ENCODE measurements at regions not wholly inside any gene's neighbourhood (a gene's known extent, or its start where the extent isn't known, plus 50 kb on each side); places are given as distances from the start of the nearest gene placed in this dataset.
A peak's percentile ranks its signal among the peaks of the same experiment; 100 is the strongest.
"Not testable (repeated sequence)": the region's sequence is repeated elsewhere in the genome, so short reads cannot be mapped to it uniquely, and the experiment has no call there.

- no peak for DNase-seq
These were observed 377.2 kb upstream of the TNC start for GRCh38 chr9:115495052-115495635.

- no peak for DNase-seq
These were observed 377.9 kb upstream of the TNC start for GRCh38 chr9:115495836-115496235.

- DNase-seq: no peak
These were observed 380.3 kb upstream of the TNC start for GRCh38 chr9:115498303-115498702.

- DNase-seq: no peak
These were observed 389.2 kb upstream of the TNC start for GRCh38 chr9:115507148-115507547.

- DNase-seq: no peak
These were observed 395.2 kb upstream of the TNC start for GRCh38 chr9:115513148-115513547.

- DNase-seq: no peak
These were observed 396.5 kb upstream of the TNC start for GRCh38 chr9:115514454-115514853.

- no peak for DNase-seq
These were observed 399.5 kb upstream of the TNC start for GRCh38 chr9:115517335-115518075.

- no peak for DNase-seq
These were observed 402.7 kb upstream of the TNC start for GRCh38 chr9:115520646-115521045.

GRCh38 chr9:115522912-115523311 lies 405.0 kb upstream of the TNC start:
- DNase-seq: no peak

GRCh38 chr9:115524453-115525059 lies 406.6 kb upstream of the TNC start:
- DNase-seq: peak; percentile 34

GRCh38 chr9:115525111-115526058 lies 407.4 kb upstream of the TNC start:
- peak; percentile 5 for DNase-seq

GRCh38 chr9:115531410-115532125 lies 413.6 kb upstream of the TNC start:
- no peak for DNase-seq

- DNase-seq: no peak
These were observed 415.6 kb upstream of the TNC start for GRCh38 chr9:115533511-115533910.

GRCh38 chr9:115540091-115540490 lies 422.1 kb upstream of the TNC start:
- no peak for DNase-seq

- DNase-seq: no peak
These were observed 425.6 kb upstream of the TNC start for GRCh38 chr9:115543511-115543910.

GRCh38 chr9:115548609-115549260 lies 430.8 kb upstream of the TNC start:
- no peak for DNase-seq

GRCh38 chr9:115551396-115551795 lies 433.4 kb upstream of the TNC start:
- DNase-seq: no peak

GRCh38 chr9:115553060-115553773 lies 435.3 kb upstream of the TNC start:
- DNase-seq: no peak

- DNase-seq: no peak
These were observed 438.5 kb upstream of the TNC start for GRCh38 chr9:115556432-115556831.

- no peak for DNase-seq
These were observed 457.2 kb upstream of the TNC start for GRCh38 chr9:115575147-115575546.

- DNase-seq: not testable (repeated sequence)
These were observed 467.5 kb upstream of the TNC start for GRCh38 chr9:115585458-115585857.
